GM12875 (cell line): ENCODE measurements at regions not wholly inside any gene's neighbourhood (a gene's known extent, or its start where the extent isn't known, plus 50 kb on each side); places are given as distances from the start of the nearest gene placed in this dataset.

Source experiments
- H3K4me3 ChIP-seq: one replicate; pipeline ENCODE4 v1.5.1; 2011; ENCODE audit warnings: low read depth, low read length, control low read depth
- CTCF ChIP-seq: IDR thresholded peaks from 2 replicates; pipeline ENCODE4 v1.5.1; 2011; ENCODE audit warnings: low read depth, mild to moderate bottlenecking, control low read depth, inconsistent platforms, low read length, moderate library complexity, borderline replicate concordance; ENCODE audit not compliant: insufficient read depth

GRCh38 chr17:13084420-13084819 lies 66.6 kb upstream of the ELAC2 start:
- no peak for TF ChIP-seq CTCF

GRCh38 chr17:13078591-13079385 lies 61.0 kb upstream of the ELAC2 start:
- no peak for TF ChIP-seq CTCF
- H3K4me3 ChIP-seq = no peak overlapping the region

More at GRCh38 chr17:13084420-13084819, 66.6 kb upstream of the ELAC2 start:
- no peak overlapping the region for H3K4me3 ChIP-seq

- no peak for TF ChIP-seq CTCF
- H3K4me3 ChIP-seq = no peak overlapping the region
These were observed 59.1 kb upstream of the ELAC2 start for GRCh38 chr17:13076905-13077304.

- H3K4me3 ChIP-seq = no peak overlapping the region
- no peak for TF ChIP-seq CTCF
These were observed 56.2 kb upstream of the ELAC2 start for GRCh38 chr17:13074026-13074425.

- H3K4me3 ChIP-seq = no peak overlapping the region
- no peak for TF ChIP-seq CTCF
These were observed 55.2 kb upstream of the ELAC2 start for GRCh38 chr17:13073018-13073417.

GRCh38 chr17:13070732-13071131 lies 52.9 kb upstream of the ELAC2 start:
- no peak for TF ChIP-seq CTCF

GRCh38 chr17:13067629-13068303 lies 49.9 kb upstream of the ELAC2 start:
- no peak overlapping the region for H3K4me3 ChIP-seq
- no peak for TF ChIP-seq CTCF

More at GRCh38 chr17:13070732-13071131, 52.9 kb upstream of the ELAC2 start:
- no peak overlapping the region for H3K4me3 ChIP-seq
